K562 (cell line): ENCODE measurements at regions not wholly inside any gene's neighbourhood (a gene's known extent, or its start where the extent isn't known, plus 50 kb on each side); places are given as distances from the start of the nearest gene placed in this dataset.

Experiments used
- ATAC-seq: fragments of 200-7000 bp; cut with Tn5 transposase; 3 replicates; pipeline ENCODE4 v1.9.1; 2020; ENCODE audit warnings: moderate library complexity
- BruUV-seq: library from RNA; stranded (reverse); fragments of 400-500 nt; replicated peaks from 2 replicates; lab custom pipeline; 2021; lab: Mats Ljungman, UMichigan
- CTCF ChIA-PET: fragments of 300-600 bp; formaldehyde crosslinking; extraction: SDS; loops from one replicate; lab custom pipeline; 2021; ENCODE audit warnings: low intra/inter-chr PET ratio; lab: Yijun Ruan, JAX
- POLR2A ChIA-PET: fragments of 300-600, 350-650 bp; sonication (Branson Sonifier 250); formaldehyde crosslinking; extraction: SDS; loops from one replicate; lab custom pipeline; 2021; ENCODE audit warnings: antibody characterized with exemption, inconsistent platforms; lab: Yijun Ruan, JAX
- DNase-seq, 4 experiments: peaks; one replicate each; pipeline versions ENCODE4 v3.0.0 to v3.0.0-alpha.2; 2011 to 2018; ENCODE audit warnings: low spot score in 3 of 4, mixed read lengths in 3 of 4; ENCODE audit errors: extremely low read depth in 1 of 4
- FAIRE-seq: peaks from 2 replicates; lab custom pipeline; 2011; peaks lifted over from hg19 to GRCh38; lab: Jason Lieb, UNC
- H2AFZ ChIP-seq: 2 replicates; pipeline ENCODE4 v1.6.0; 2011; ENCODE audit warnings: low read depth, low read length, control low read depth, inconsistent platforms
- H3K27ac ChIP-seq: fragments of 200-600 bp; 3 replicates; pipeline ENCODE4 v1.8.0; 2011; ENCODE audit warnings: low read depth, mild to moderate bottlenecking, control low read depth, inconsistent platforms, low read length, moderate library complexity, mixed read lengths; ENCODE audit errors: extremely low read depth
- H3K27me3 ChIP-seq, 2 experiments: fragments of 300-600 bp in 1 of 2; 2 replicates in 1 of 2; 3 replicates in 1 of 2; pipeline versions ENCODE4 v1.6.0 to v1.8.0; 2011; ENCODE audit warnings: inconsistent platforms in 2 of 2, low read length in 2 of 2, mild to moderate bottlenecking in 1 of 2, mixed read lengths in 1 of 2, moderate library complexity in 1 of 2; ENCODE audit not compliant: control insufficient read depth in 2 of 2, insufficient read depth in 2 of 2
- H3K36me3 ChIP-seq: fragments of 300-600 bp; 3 replicates; pipeline ENCODE4 v1.8.0; 2011; ENCODE audit warnings: mild to moderate bottlenecking, low read length, inconsistent platforms; ENCODE audit not compliant: control insufficient read depth, insufficient read depth
- H3K4me1 ChIP-seq, 2 experiments: fragments of 200-600 bp in 1 of 2; replicated peaks in 1 of 2; 2 replicates in 1 of 2; 3 replicates in 1 of 2; pipeline versions ENCODE4 v1.5.1 to v1.8.0; 2011; ENCODE audit warnings: inconsistent platforms in 2 of 2, low read length in 2 of 2, mild to moderate bottlenecking in 1 of 2, mixed read lengths in 1 of 2, moderate library complexity in 1 of 2; ENCODE audit not compliant: control insufficient read depth in 2 of 2, insufficient read depth in 2 of 2
- H3K4me2 ChIP-seq: 2 replicates; pipeline ENCODE4 v1.6.1; 2011; ENCODE audit warnings: low read length, control low read depth, inconsistent platforms, mixed read lengths; ENCODE audit not compliant: insufficient read depth
- H3K4me3 ChIP-seq: fragments of 200-600 bp; sonication (generic), shearing (Covaris generic); 2 replicates; pipeline ENCODE4 v1.5.1; 2016; ENCODE audit warnings: control low read depth, inconsistent platforms
- H3K79me2 ChIP-seq: fragments of 200-600 bp; 3 replicates; pipeline ENCODE4 v1.8.0; 2011; ENCODE audit warnings: low read length, inconsistent platforms; ENCODE audit not compliant: control insufficient read depth, insufficient read depth
- H3K9ac ChIP-seq, 2 experiments: 2 replicates each; pipeline versions ENCODE4 v1.6.0 to v1.6.1; 2011; ENCODE audit warnings: low read depth in 2 of 2, low read length in 2 of 2, control low read depth in 1 of 2, inconsistent platforms in 1 of 2, mild to moderate bottlenecking in 1 of 2, mixed read lengths in 1 of 2; ENCODE audit not compliant: insufficient read depth in 1 of 2
- H3K9me1 ChIP-seq: one replicate; pipeline ENCODE4 v1.6.0; 2011; ENCODE audit warnings: inconsistent platforms, mild to moderate bottlenecking, low read length, moderate library complexity; ENCODE audit not compliant: control insufficient read depth, insufficient read depth
- H3K9me3 ChIP-seq: replicated peaks from 2 replicates; pipeline ENCODE4 v1.5.1; 2011; ENCODE audit warnings: low read depth, low read length, inconsistent platforms; ENCODE audit not compliant: control insufficient read depth, insufficient read depth
- H4K20me1 ChIP-seq: replicated peaks from 2 replicates; pipeline ENCODE4 v1.6.1; 2011; ENCODE audit warnings: low read length, inconsistent platforms, mixed read lengths; ENCODE audit not compliant: control insufficient read depth, insufficient read depth
- SREBF2 ChIP-seq: sonication (generic); formaldehyde crosslinking; IDR thresholded peaks from 2 replicates; pipeline ENCODE4 v1.4.0; 2020; ENCODE audit warnings: mild to moderate bottlenecking, missing genetic modification reagents
- ZNF507 ChIP-seq: conservative IDR thresholded peaks from 2 replicates; pipeline ENCODE4 v1.6.1; 2017; ENCODE audit warnings: missing genetic modification characterization, missing compliant biosample characterization
- WGBS: fragments of 100-300 bp; shearing (Covaris generic); methylation state at CpG from one replicate; pipeline ENCODE4 v1.1.6; 2016; ENCODE audit warnings: low coverage, mixed read lengths; ENCODE audit not compliant: insufficient coverage; ENCODE audit errors: missing lambda C conversion rate; 5-methylcytosine and 5-hydroxymethylcytosine counted together
- in situ Hi-C: fragments of 300-500 bp; cut with MboI; formaldehyde crosslinking; loops from 4 replicates; pipeline ENCODE4 v1.15.0; 2018; ENCODE audit warnings: inconsistent platforms, mixed read lengths
- intact Hi-C: fragments of 100-400 bp; cut with micrococcal nuclease; formaldehyde crosslinking; loops from 2 replicates; pipeline ENCODE4 v1.14.2; 2022
- TF ChIP-seq, protein P1 (sequence below): fragments of 250-450 bp; sonication (Bioruptor Pico); IDR thresholded peaks from 2 replicates; pipeline ENCODE4 v1.5.1; 2021; ENCODE audit warnings: mild to moderate bottlenecking
- TF ChIP-seq, protein P2 (sequence below): fragments of 250-450 bp; sonication (Bioruptor Pico); IDR thresholded peaks from 2 replicates; pipeline ENCODE4 v1.4.0; 2020

DNA sequence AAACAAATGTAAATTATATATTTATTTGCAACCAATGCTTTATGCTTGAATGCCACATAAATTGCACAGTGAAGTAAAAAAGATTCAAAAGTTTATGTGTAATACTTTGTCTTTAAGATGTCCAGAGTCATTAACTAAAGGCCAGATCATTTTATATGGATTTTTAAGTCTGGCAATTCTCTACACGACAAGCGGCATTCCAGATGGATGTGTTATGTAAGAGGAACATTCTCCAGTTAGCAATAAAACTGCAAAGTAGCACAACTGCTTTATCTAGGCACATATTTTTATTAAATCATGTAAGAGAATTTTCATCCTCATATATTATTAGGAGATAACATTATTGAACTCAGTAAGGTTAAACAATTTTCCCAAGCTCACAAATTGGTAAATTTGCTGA lies 1717.7 kb upstream of the SEL1L start:
- H2AFZ ChIP-seq = no peak overlapping the region
- no peak for TF ChIP-seq SREBF2 (CRISPR knock-in tag)
- TF ChIP-seq, protein P1, sequence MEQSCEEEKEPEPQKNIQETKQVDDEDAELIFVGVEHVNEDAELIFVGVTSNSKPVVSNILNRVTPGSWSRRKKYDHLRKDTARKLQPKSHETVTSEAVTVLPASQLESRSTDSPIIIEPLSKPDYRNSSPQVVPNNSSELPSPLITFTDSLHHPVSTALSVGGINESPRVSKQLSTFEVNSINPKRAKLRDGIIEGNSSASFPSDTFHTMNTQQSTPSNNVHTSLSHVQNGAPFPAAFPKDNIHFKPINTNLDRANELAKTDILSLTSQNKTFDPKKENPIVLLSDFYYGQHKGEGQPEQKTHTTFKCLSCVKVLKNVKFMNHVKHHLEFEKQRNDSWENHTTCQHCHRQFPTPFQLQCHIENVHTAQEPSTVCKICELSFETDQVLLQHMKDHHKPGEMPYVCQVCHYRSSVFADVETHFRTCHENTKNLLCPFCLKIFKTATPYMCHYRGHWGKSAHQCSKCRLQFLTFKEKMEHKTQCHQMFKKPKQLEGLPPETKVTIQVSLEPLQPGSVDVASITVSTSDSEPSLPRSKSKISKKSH (CRISPR knock-in tag) = no peak
- TF ChIP-seq ZNF507 (tag) = no peak
- TF ChIP-seq, protein P2, sequence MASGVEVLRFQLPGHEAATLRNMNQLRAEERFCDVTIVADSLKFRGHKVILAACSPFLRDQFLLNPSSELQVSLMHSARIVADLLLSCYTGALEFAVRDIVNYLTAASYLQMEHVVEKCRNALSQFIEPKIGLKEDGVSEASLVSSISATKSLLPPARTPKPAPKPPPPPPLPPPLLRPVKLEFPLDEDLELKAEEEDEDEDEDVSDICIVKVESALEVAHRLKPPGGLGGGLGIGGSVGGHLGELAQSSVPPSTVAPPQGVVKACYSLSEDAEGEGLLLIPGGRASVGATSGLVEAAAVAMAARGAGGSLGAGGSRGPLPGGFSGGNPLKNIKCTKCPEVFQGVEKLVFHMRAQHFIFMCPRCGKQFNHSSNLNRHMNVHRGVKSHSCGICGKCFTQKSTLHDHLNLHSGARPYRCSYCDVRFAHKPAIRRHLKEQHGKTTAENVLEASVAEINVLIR (CRISPR knock-in tag) = no peak
- TF ChIP-seq, all 486 proteins: peak for 0
- no TSS peak for BruUV-seq
- CTCF ChIA-PET = no interaction called here
- intact Hi-C loops = no loop called here
- Histone ChIP-seq H3K27me3 (no peaks in the 10 kb centered on the region), H4K20me1 (no peaks in the 10 kb centered on the region), H3K79me2 (no peaks in the 10 kb centered on the region), H3K9ac (no peak overlapping the region), H3K27ac (no peak overlapping the region), H3K9me3 (no peaks in the 10 kb centered on the region), H3K36me3 (no peaks in the 10 kb centered on the region), H3K4me1 (no peaks in the 10 kb centered on the region), H3K4me3 (no peak overlapping the region), H3K9me1 (no peaks in the 10 kb centered on the region), H3K4me2 (no peak overlapping the region)
- in situ Hi-C loops = no loop called here
- POLR2A ChIA-PET = no interaction called here
- 0% methylated on average over 2 of the region's 2 CpGs for WGBS
- no peak for ATAC-seq
- no peak for DNase-seq
- no peak for FAIRE-seq
